ENCODE measurements at regions not wholly inside any gene's neighbourhood (a gene's known extent, or its start where the extent isn't known, plus 50 kb on each side); places are given as distances from the start of the nearest gene placed in this dataset.
"Not testable (repeated sequence)": the region's sequence is repeated elsewhere in the genome, so short reads cannot be mapped to it uniquely, and the experiment has no call there.

DNA sequence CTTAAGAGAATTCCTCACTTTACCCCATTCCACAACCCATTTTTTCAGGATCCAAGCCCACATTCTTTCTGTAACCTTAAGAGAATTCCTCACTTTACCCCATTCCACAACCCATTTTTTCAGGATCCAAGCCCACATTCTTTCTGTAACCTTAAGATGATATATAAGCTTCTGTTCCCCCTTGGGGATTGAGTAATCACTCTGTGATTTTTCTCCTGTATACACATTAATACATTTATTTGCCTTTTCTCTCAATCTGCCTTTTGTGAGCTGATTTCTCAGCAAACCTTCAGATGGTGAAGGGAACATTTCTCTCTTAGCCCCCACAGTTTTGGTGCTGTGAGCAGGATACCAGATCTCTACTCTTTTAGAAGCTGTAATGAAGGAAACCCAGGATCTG lies 494.1 kb downstream of the TMEM135 start:
- H3K27ac ChIP-seq (ENCODE audit: low read depth in 1 of 2, low read length in 1 of 2); H3K36me3 ChIP-seq (ENCODE audit: control insufficient read depth in 2 of 2, insufficient read depth in 2 of 2, low read length in 1 of 2); H3K4me1 ChIP-seq (ENCODE audit: control insufficient read depth in 2 of 2, insufficient read depth in 2 of 2, low read length in 2 of 2); H3K27me3 ChIP-seq (ENCODE audit: control insufficient read depth in 2 of 2, insufficient read depth in 1 of 2, low read length in 1 of 2); H3K4me3 ChIP-seq (ENCODE audit: low read length in 2 of 2); DNase-seq (ENCODE audit: low read depth in 6 of 9, low spot score in 9 of 9): not testable (repeated sequence)
- peaks cover 1 to 17% of the 10 kb centered on the region in 2 donors for H3K9me3 ChIP-seq (ENCODE audit: control insufficient read depth in 2 of 2, insufficient read depth in 1 of 2, low read length in 1 of 2)

DNA sequence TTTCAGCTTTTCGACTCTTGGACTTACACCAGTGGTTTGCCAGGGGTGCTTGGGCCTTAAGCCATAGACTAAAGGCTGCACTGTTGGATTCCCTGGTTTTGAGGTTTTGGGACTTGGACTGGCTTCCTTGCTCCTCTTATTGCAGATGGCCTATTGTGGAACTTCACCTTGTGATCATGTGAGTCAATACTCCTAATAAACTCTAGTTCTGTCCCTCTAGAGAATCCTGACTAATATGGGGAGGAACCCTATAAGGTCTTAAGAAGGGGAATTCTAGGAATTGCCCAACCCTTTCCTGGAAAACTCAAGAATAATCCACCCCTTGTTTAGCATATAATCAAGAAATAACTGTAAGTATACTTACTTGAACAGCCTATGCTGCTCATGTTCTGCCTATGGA lies 491.8 kb downstream of the TMEM135 start:
- Histone ChIP-seq H3K4me1 (ENCODE audit: control insufficient read depth in 2 of 2, insufficient read depth in 2 of 2, low read length in 2 of 2) (no peaks in the 10 kb centered on the region), H3K4me3 (ENCODE audit: low read length in 2 of 2) (no peak overlapping the region), H3K9me3 (ENCODE audit: control insufficient read depth in 2 of 2, insufficient read depth in 1 of 2, low read length in 1 of 2) (peaks cover 1 to 17% of the 10 kb centered on the region in 2 donors), H3K27ac (ENCODE audit: low read depth in 1 of 2, low read length in 1 of 2) (no peak overlapping the region), H3K27me3 (ENCODE audit: control insufficient read depth in 2 of 2, insufficient read depth in 1 of 2, low read length in 1 of 2) (no peaks in the 10 kb centered on the region), H3K36me3 (ENCODE audit: control insufficient read depth in 2 of 2, insufficient read depth in 2 of 2, low read length in 1 of 2) (no peaks in the 10 kb centered on the region)
- 72% methylated on average over 1 of the region's 1 CpG for WGBS
- DNase-seq (ENCODE audit: low read depth in 6 of 9, low spot score in 9 of 9): no peak

DNA sequence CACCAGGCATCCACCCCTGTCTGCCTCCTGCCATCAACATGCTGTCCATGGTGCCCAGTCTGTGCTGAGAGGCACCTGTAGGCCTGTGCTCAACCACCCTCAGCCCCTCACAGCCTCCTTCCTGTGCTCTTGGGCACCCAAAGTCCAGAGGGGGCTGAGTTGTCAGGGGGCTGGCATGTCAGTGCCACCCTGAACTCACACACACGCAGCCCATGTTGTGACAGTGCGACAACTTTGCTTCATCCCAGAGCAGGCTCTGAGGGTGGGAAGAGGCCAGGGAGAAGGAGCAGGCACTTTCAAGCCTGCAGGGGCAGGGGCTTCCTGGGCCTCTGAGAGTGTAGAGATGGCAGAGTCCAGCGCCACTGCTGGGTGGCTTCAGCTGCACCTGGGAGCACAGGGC lies 491.0 kb downstream of the TMEM135 start:
- 65% methylated on average over 3 of the region's 3 CpGs for WGBS
- no peak for DNase-seq (ENCODE audit: low read depth in 6 of 9, low spot score in 9 of 9)
- Histone ChIP-seq H3K4me3 (ENCODE audit: low read length in 2 of 2) (no peak overlapping the region), H3K4me1 (ENCODE audit: control insufficient read depth in 2 of 2, insufficient read depth in 2 of 2, low read length in 2 of 2) (no peaks in the 10 kb centered on the region), H3K9me3 (ENCODE audit: control insufficient read depth in 2 of 2, insufficient read depth in 1 of 2, low read length in 1 of 2) (peaks cover 1 to 17% of the 10 kb centered on the region in 2 donors), H3K27me3 (ENCODE audit: control insufficient read depth in 2 of 2, insufficient read depth in 1 of 2, low read length in 1 of 2) (no peaks in the 10 kb centered on the region), H3K36me3 (ENCODE audit: control insufficient read depth in 2 of 2, insufficient read depth in 2 of 2, low read length in 1 of 2) (no peaks in the 10 kb centered on the region), H3K27ac (ENCODE audit: low read depth in 1 of 2, low read length in 1 of 2) (no peak overlapping the region)

DNA sequence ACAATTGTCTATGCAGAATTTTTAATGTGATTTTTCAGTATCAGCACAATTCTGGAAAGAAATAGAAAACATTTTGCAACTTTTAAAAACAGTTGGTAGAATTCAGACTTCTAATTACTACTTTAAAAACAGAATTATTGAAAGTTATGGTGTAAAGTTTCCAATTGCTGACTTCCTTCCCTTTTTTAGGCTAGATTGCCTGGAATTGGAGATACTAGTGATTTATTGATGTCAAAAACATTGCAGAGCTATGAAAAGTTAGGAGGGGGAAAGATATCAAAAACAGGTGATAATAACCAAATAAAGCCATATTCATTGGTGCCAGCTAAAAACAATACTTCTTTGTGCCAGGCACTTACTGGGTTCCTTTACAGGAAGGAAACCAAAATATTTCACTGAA lies 485.5 kb downstream of the TMEM135 start:
- no peak overlapping the region for H3K27ac ChIP-seq (ENCODE audit: low read depth in 1 of 2, low read length in 1 of 2)
- DNase-seq (ENCODE audit: low read depth in 6 of 9, low spot score in 9 of 9): no peak
- H3K36me3 ChIP-seq (ENCODE audit: control insufficient read depth in 2 of 2, insufficient read depth in 2 of 2, low read length in 1 of 2): no peaks in the 10 kb centered on the region
- no peak overlapping the region for H3K4me3 ChIP-seq (ENCODE audit: low read length in 2 of 2)
- H3K4me1 ChIP-seq (ENCODE audit: control insufficient read depth in 2 of 2, insufficient read depth in 2 of 2, low read length in 2 of 2): no peaks in the 10 kb centered on the region
- H3K27me3 ChIP-seq (ENCODE audit: control insufficient read depth in 2 of 2, insufficient read depth in 1 of 2, low read length in 1 of 2): no peaks in the 10 kb centered on the region
- H3K9me3 ChIP-seq (ENCODE audit: control insufficient read depth in 2 of 2, insufficient read depth in 1 of 2, low read length in 1 of 2): peaks cover under 1 to 8% of the 10 kb centered on the region in 2 donors

DNA sequence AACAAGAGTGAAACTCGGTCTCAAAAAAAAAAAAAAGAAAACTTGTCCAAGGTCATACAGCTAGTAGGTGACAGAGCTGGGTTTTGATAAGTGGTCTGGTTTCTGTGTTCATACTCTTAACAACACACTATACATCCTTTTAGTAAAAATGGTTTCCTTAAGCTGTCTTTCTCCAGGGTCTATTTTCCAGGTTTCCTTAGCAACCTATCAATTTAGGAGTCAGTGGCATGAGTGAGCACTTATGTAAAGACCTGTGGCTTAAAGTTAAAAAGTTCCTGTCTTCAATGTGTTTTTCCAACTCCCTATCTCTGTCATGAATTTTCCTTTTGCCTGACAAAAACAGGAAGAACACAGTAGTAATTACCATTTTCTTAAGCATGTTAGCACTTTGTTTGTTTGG lies 480.5 kb downstream of the TMEM135 start:
- WGBS: 57% methylated on average over 1 of the region's 1 CpG
- no peak for DNase-seq (ENCODE audit: low read depth in 6 of 9, low spot score in 9 of 9)
- H3K4me3 ChIP-seq (ENCODE audit: low read length in 2 of 2): no peak overlapping the region
- H3K36me3 ChIP-seq (ENCODE audit: control insufficient read depth in 2 of 2, insufficient read depth in 2 of 2, low read length in 1 of 2): no peaks in the 10 kb centered on the region
- H3K4me1 ChIP-seq (ENCODE audit: control insufficient read depth in 2 of 2, insufficient read depth in 2 of 2, low read length in 2 of 2): no peaks in the 10 kb centered on the region
- no peaks in the 10 kb centered on the region for H3K27me3 ChIP-seq (ENCODE audit: control insufficient read depth in 2 of 2, insufficient read depth in 1 of 2, low read length in 1 of 2)
- H3K27ac ChIP-seq (ENCODE audit: low read depth in 1 of 2, low read length in 1 of 2): no peak overlapping the region
- no peaks in the 10 kb centered on the region for H3K9me3 ChIP-seq (ENCODE audit: control insufficient read depth in 2 of 2, insufficient read depth in 1 of 2, low read length in 1 of 2)

DNA sequence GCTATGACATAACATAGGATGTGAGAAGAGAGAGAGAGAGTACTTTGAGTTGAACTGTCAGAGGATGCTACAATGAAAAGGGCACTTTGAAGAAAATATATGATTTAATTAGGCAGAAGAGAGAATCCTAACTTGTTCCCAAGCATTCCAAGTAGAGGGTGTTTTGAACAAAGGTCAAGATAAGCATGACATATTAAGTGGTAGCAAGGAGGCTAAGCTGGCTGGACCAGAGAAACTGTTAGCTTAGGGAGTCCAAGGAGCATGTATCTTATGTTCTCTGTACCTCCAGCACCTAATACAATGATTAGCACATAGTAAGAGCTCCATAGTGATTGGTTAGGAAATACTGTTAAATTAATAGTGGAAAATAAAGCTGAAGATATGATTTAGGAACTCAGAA lies 479.6 kb downstream of the TMEM135 start:
- Histone ChIP-seq H3K27me3 (ENCODE audit: control insufficient read depth in 2 of 2, insufficient read depth in 1 of 2, low read length in 1 of 2) (no peaks in the 10 kb centered on the region), H3K4me3 (ENCODE audit: low read length in 2 of 2) (no peak overlapping the region), H3K27ac (ENCODE audit: low read depth in 1 of 2, low read length in 1 of 2) (no peak overlapping the region), H3K9me3 (ENCODE audit: control insufficient read depth in 2 of 2, insufficient read depth in 1 of 2, low read length in 1 of 2) (no peaks in the 10 kb centered on the region), H3K4me1 (ENCODE audit: control insufficient read depth in 2 of 2, insufficient read depth in 2 of 2, low read length in 2 of 2) (no peaks in the 10 kb centered on the region), H3K36me3 (ENCODE audit: control insufficient read depth in 2 of 2, insufficient read depth in 2 of 2, low read length in 1 of 2) (no peaks in the 10 kb centered on the region)
- DNase-seq (ENCODE audit: low read depth in 6 of 9, low spot score in 9 of 9): no peak

DNA sequence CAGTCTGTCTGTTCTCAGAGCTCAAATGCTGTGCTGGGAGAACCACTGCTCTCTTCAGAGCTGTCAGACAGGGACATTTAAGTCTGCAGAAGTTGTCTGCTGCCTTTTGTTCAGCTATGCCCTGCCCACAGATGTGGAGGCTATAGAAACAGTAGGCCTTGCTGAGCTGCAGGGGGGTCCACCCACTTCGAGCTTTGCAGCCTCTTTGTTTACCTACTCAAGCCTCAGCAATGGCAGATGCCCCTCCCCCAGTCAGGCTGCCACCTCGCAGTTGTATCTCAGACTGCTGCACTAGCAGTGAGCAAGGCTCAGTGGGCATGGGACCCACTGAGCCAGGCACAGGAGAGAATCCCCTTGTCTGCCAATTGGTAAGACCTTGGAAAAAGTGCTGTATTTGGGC lies 470.0 kb downstream of the TMEM135 start:
- not testable (repeated sequence) for H3K27me3 ChIP-seq (ENCODE audit: control insufficient read depth in 2 of 2, insufficient read depth in 1 of 2, low read length in 1 of 2); H3K4me3 ChIP-seq (ENCODE audit: low read length in 2 of 2); H3K36me3 ChIP-seq (ENCODE audit: control insufficient read depth in 2 of 2, insufficient read depth in 2 of 2, low read length in 1 of 2); DNase-seq (ENCODE audit: low read depth in 6 of 9, low spot score in 9 of 9); H3K9me3 ChIP-seq (ENCODE audit: control insufficient read depth in 2 of 2, insufficient read depth in 1 of 2, low read length in 1 of 2); H3K4me1 ChIP-seq (ENCODE audit: control insufficient read depth in 2 of 2, insufficient read depth in 2 of 2, low read length in 2 of 2); H3K27ac ChIP-seq (ENCODE audit: low read depth in 1 of 2, low read length in 1 of 2)
- 84% methylated on average over 2 of the region's 2 CpGs for WGBS

DNA sequence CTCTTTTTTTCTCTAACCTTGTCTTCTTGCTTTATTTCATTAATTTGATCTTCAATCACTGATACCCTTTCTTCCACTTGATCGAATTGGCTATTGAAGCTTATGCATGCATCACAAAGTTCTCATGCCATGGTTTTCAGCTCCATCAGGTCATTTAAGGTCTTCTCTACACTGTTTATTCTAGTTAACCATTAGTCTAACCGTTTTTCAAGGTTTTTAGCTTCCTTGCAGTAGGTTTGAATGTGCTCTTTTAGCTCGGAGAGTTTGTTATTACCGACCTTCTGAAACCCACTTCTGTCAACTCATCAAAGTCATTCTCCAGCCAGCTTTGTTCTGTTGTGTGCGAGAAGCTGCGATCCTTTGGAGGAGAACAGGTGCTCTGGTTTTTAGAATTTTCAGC lies 469.2 kb downstream of the TMEM135 start:
- H3K4me3 ChIP-seq (ENCODE audit: low read length in 2 of 2); H3K4me1 ChIP-seq (ENCODE audit: control insufficient read depth in 2 of 2, insufficient read depth in 2 of 2, low read length in 2 of 2); H3K9me3 ChIP-seq (ENCODE audit: control insufficient read depth in 2 of 2, insufficient read depth in 1 of 2, low read length in 1 of 2); H3K27ac ChIP-seq (ENCODE audit: low read depth in 1 of 2, low read length in 1 of 2); H3K36me3 ChIP-seq (ENCODE audit: control insufficient read depth in 2 of 2, insufficient read depth in 2 of 2, low read length in 1 of 2); H3K27me3 ChIP-seq (ENCODE audit: control insufficient read depth in 2 of 2, insufficient read depth in 1 of 2, low read length in 1 of 2); DNase-seq (ENCODE audit: low read depth in 6 of 9, low spot score in 9 of 9): not testable (repeated sequence)
- 94% methylated on average over 6 of the region's 6 CpGs for WGBS

DNA sequence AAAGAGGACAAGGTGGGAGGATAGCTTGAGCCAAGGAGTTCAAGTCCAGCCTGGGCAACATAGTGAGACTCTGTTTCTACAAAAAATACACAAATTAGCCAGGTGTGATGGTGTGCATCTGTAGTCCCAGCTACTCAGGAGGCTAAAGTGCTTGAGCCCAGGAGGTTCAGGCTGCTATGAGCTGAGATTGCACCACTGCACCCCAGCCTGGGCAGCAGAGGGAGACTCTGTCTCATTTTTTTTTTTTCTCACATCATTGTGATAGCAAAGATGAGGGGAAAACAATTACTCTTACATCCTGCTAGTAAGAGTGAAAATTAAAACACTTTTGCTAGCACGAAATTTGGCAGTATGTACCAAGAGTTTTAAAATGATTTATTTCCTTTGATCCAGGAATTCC lies 463.7 kb downstream of the TMEM135 start:
- WGBS: 94% methylated on average over 1 of the region's 1 CpG

DNA sequence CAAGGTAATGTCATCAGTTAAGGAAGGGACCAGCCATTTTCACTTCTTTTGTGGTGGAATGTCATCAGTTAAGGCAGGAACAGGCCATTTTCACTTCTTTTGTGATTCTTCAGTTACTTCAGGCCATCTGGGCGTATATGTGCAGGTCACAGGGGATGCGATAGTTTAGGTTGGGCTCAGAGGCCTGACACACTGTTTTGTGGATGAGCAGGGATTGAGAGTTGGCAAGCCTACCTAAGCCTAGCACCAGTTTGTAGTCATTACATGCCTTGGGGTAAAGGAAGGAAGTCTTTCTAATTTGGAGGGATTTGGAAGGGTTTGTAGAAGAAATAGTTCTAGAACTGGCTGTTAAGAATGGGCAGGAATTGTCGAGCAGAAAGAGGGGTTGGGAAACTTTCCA lies 457.2 kb downstream of the TMEM135 start:
- H3K4me3 ChIP-seq (ENCODE audit: low read length in 2 of 2); H3K4me1 ChIP-seq (ENCODE audit: control insufficient read depth in 2 of 2, insufficient read depth in 2 of 2, low read length in 2 of 2); DNase-seq (ENCODE audit: low read depth in 6 of 9, low spot score in 9 of 9); H3K27me3 ChIP-seq (ENCODE audit: control insufficient read depth in 2 of 2, insufficient read depth in 1 of 2, low read length in 1 of 2); H3K27ac ChIP-seq (ENCODE audit: low read depth in 1 of 2, low read length in 1 of 2); H3K36me3 ChIP-seq (ENCODE audit: control insufficient read depth in 2 of 2, insufficient read depth in 2 of 2, low read length in 1 of 2); H3K9me3 ChIP-seq (ENCODE audit: control insufficient read depth in 2 of 2, insufficient read depth in 1 of 2, low read length in 1 of 2): not testable (repeated sequence)
- WGBS: 97% methylated on average over 3 of the region's 3 CpGs

More for the DNA sequence above, 463.7 kb downstream of the TMEM135 start:
- Histone ChIP-seq H3K9me3 (ENCODE audit: control insufficient read depth in 2 of 2, insufficient read depth in 1 of 2, low read length in 1 of 2) (no peaks in the 10 kb centered on the region), H3K36me3 (ENCODE audit: control insufficient read depth in 2 of 2, insufficient read depth in 2 of 2, low read length in 1 of 2) (no peaks in the 10 kb centered on the region), H3K4me3 (ENCODE audit: low read length in 2 of 2) (no peak overlapping the region), H3K27ac (ENCODE audit: low read depth in 1 of 2, low read length in 1 of 2) (no peak overlapping the region), H3K4me1 (ENCODE audit: control insufficient read depth in 2 of 2, insufficient read depth in 2 of 2, low read length in 2 of 2) (no peaks in the 10 kb centered on the region), H3K27me3 (ENCODE audit: control insufficient read depth in 2 of 2, insufficient read depth in 1 of 2, low read length in 1 of 2) (no peaks in the 10 kb centered on the region)
- no peak for DNase-seq (ENCODE audit: low read depth in 6 of 9, low spot score in 9 of 9)
